ENCODE measurements at regions not wholly inside any gene's neighbourhood (a gene's known extent, or its start where the extent isn't known, plus 50 kb on each side); places are given as distances from the start of the nearest gene placed in this dataset.

DNA sequence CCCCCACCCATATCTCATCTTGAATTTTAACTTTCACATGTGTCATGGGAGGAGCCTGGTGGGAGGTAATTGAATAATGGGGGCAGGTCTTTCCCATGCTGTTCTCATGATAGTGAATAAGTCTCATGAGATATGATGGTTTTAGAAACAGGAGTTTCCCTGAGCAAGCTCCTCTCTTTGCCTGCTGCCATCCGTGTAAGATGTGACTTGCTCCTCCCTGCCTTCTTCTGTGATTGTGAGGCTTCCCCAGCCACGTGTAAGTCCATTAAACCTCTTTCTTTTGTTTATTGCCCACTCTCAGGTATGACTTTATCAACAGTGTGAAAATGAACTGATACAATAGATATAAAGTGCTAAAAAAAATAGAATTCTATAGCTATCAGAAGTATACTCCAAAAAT is 168.8 kb downstream of the CXCL12 start:
- Histone ChIP-seq H3K36me3 (ENCODE audit: control insufficient read depth, insufficient read depth, low read length) (no peaks in the 10 kb centered on the region), H3K27ac (ENCODE audit: low read depth, low read length) (no peak overlapping the region), H3K4me3 (ENCODE audit: low read length) (no peak overlapping the region), H3K9ac (ENCODE audit: low read length) (no peak overlapping the region), H3K4me1 (ENCODE audit: control insufficient read depth, insufficient read depth, low read length) (no peaks in the 10 kb centered on the region), H3K27me3 (ENCODE audit: control insufficient read depth, insufficient read depth, low read length) (no peaks in the 10 kb centered on the region)

DNA sequence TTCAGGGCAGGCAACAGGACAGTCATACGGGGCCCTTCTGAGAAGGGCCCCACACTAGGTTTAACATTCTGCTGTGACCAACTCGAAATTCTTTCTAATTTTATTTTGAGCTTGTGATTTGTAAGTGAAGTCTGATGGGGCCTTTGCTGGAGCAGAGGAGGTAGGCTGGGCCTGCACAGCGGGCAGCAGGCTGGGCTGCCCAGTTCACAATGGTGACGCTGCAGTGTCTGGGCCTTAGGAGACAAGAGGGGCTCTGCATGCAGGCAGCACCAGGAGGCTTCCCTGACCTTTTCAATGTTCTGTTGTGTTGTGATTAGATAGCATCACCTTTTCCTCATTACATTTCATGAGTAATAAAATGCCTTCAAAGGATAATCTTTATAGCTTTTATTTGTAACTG is 175.1 kb downstream of the CXCL12 start:
- Histone ChIP-seq H3K27ac (ENCODE audit: low read depth, low read length) (no peak overlapping the region), H3K4me3 (ENCODE audit: low read length) (no peak overlapping the region), H3K9ac (ENCODE audit: low read length) (no peak overlapping the region), H3K4me1 (ENCODE audit: control insufficient read depth, insufficient read depth, low read length) (no peaks in the 10 kb centered on the region), H3K36me3 (ENCODE audit: control insufficient read depth, insufficient read depth, low read length) (no peaks in the 10 kb centered on the region), H3K27me3 (ENCODE audit: control insufficient read depth, insufficient read depth, low read length) (no peaks in the 10 kb centered on the region)

DNA sequence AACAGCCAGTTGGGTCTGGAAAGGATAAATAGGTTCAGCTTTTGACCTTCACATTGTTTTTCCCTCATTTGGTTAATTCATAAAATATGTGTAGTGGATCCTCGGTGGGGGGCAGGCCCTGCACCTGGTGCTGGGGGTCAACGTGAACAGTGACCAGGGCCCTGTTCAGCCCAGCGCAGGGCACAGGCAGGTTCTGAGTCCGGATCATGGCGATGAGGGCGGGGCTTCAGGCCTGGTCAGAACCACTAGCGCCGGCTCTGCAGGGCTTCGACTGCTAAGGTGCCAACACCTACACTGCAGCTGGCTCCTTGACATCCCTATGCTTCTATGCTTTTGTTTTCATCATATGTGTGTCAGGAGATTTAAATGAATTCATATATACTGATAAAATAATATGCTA is 177.7 kb downstream of the CXCL12 start:
- no peaks in the 10 kb centered on the region for H3K27me3 ChIP-seq (ENCODE audit: control insufficient read depth, insufficient read depth, low read length)
- no peak overlapping the region for H3K9ac ChIP-seq (ENCODE audit: low read length)
- no peak overlapping the region for H3K27ac ChIP-seq (ENCODE audit: low read depth, low read length)
- no peaks in the 10 kb centered on the region for H3K36me3 ChIP-seq (ENCODE audit: control insufficient read depth, insufficient read depth, low read length)
- H3K4me1 ChIP-seq (ENCODE audit: control insufficient read depth, insufficient read depth, low read length), result no peaks in the 10 kb centered on the region
- H3K4me3 ChIP-seq (ENCODE audit: low read length), result no peak overlapping the region

DNA sequence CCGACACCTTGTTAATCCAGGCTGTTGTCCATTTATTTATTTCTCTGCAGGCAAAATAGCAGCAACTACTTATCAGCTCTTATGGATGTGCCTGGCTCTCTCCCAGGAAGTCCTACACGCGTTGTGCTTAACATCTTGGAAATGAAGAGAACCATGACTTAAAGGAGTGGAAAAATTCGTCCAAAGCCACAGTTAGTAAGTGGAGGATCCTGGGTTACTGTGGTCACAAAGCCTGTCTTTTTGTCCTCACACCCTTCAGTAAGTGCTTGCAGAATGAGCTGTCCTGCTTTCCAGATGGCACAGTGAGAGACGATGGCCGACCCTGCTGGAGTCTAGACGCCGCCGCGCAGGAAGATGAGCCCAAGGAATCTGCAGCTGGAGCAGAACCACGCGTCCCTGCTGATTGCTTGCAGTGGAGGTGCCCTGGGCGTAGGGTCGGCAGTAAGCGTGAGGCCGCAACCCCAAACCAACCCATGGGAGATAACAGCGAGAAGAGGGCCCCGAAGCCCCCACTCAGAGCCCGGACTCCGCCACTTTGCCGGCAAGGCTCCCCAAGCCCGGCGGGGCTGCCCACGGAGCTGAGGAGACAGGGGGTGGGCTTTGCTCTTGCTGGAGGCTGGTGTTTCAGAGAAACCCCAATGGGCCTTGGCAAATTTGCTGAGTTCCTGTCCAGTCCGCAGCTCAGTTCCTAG is 178.6 kb downstream of the CXCL12 start:
- Histone ChIP-seq H3K27ac (ENCODE audit: low read depth, low read length) (no peak overlapping the region), H3K9ac (ENCODE audit: low read length) (no peak overlapping the region), H3K4me1 (ENCODE audit: control insufficient read depth, insufficient read depth, low read length) (no peaks in the 10 kb centered on the region), H3K4me3 (ENCODE audit: low read length) (no peak overlapping the region), H3K27me3 (ENCODE audit: control insufficient read depth, insufficient read depth, low read length) (no peaks in the 10 kb centered on the region), H3K36me3 (ENCODE audit: control insufficient read depth, insufficient read depth, low read length) (no peaks in the 10 kb centered on the region)

DNA sequence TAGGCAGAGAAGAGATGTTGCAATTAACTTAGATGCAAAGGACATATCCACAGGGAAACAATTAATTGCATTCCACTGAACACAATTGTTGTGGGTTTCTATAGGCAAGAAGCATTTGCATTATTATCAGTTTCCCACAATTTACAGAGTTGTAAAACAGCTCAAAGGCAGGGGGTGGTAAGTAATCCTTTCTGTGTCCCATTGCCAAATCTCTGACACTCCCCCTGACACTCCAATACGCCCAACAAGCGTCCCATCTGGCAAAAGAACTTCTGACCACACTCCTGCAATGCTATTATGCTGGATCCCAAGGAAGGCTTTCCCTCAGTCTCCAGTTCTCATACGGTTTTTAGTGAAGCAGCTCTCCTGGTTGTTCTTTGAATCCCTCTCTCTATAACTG is 179.8 kb downstream of the CXCL12 start:
- Histone ChIP-seq H3K36me3 (ENCODE audit: control insufficient read depth, insufficient read depth, low read length) (no peaks in the 10 kb centered on the region), H3K9ac (ENCODE audit: low read length) (no peak overlapping the region), H3K4me1 (ENCODE audit: control insufficient read depth, insufficient read depth, low read length) (no peaks in the 10 kb centered on the region), H3K27ac (ENCODE audit: low read depth, low read length) (no peak overlapping the region), H3K4me3 (ENCODE audit: low read length) (no peak overlapping the region), H3K27me3 (ENCODE audit: control insufficient read depth, insufficient read depth, low read length) (no peaks in the 10 kb centered on the region)

DNA sequence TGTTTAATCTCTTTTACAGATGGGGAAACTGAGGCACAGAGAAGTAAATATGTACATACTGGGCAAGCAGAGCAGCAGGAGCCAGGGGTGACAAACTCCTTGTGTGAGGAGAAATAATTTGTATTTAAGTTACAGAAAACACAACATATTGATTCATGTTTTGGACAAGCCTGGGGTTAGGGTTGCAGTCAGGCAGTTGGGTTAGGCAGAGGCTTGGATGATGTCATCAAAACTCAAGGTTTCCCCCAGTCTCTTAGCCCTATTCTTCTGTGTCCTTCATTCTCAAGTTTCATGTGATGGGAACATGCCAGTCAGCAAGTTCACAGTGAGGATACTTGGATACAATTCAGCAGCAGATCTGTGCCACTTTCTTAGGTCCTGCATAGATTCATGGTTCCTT is 181.4 kb downstream of the CXCL12 start:
- Histone ChIP-seq H3K27ac (ENCODE audit: low read depth, low read length) (no peak overlapping the region), H3K36me3 (ENCODE audit: control insufficient read depth, insufficient read depth, low read length) (no peaks in the 10 kb centered on the region), H3K9ac (ENCODE audit: low read length) (no peak overlapping the region), H3K4me1 (ENCODE audit: control insufficient read depth, insufficient read depth, low read length) (no peaks in the 10 kb centered on the region), H3K4me3 (ENCODE audit: low read length) (no peak overlapping the region), H3K27me3 (ENCODE audit: control insufficient read depth, insufficient read depth, low read length) (no peaks in the 10 kb centered on the region)

DNA sequence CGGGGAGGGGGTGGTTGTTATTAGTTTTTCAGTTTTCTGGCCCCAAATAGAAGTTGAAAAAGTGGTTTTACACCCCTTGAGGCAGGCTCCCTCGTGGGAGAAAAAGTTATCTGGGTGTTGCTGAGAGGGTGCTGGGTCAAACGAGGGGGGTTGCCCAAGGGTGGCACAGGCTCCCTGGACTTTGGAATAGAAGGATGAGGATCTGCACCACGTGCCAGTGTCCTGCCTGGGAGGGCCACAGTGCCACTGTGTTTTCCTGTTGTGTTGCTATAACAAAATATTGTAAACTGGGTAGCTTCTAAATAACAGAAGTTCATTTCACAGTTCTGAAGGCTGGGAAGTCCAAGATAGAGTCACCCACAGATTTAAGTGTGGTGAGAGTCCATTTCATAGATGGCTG is 181.9 kb downstream of the CXCL12 start:
- Histone ChIP-seq H3K4me1 (ENCODE audit: control insufficient read depth, insufficient read depth, low read length) (no peaks in the 10 kb centered on the region), H3K27ac (ENCODE audit: low read depth, low read length) (no peak overlapping the region), H3K9ac (ENCODE audit: low read length) (no peak overlapping the region), H3K4me3 (ENCODE audit: low read length) (no peak overlapping the region), H3K36me3 (ENCODE audit: control insufficient read depth, insufficient read depth, low read length) (no peaks in the 10 kb centered on the region), H3K27me3 (ENCODE audit: control insufficient read depth, insufficient read depth, low read length) (no peaks in the 10 kb centered on the region)

DNA sequence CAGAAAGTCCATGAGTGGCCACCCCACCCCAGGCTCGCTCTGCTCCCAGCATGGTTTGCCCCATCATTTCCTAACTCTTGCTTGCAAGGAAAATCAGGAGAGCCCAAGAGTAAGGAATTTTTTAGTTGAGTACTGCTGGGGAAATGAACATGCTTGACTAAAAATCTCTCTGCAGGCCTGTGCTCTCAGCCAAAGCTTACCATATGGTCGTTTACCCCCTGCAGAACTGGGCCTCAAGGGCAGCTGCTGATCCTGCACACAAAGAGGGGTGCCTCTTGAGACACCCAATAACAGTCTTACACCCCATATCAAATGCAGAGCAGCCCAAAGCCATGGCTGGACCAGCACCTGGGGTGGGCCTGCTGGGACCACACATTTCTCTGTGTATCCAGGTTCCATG is 183.2 kb downstream of the CXCL12 start:
- Histone ChIP-seq H3K36me3 (ENCODE audit: control insufficient read depth, insufficient read depth, low read length) (no peaks in the 10 kb centered on the region), H3K27ac (ENCODE audit: low read depth, low read length) (no peak overlapping the region), H3K9ac (ENCODE audit: low read length) (no peak overlapping the region), H3K27me3 (ENCODE audit: control insufficient read depth, insufficient read depth, low read length) (no peaks in the 10 kb centered on the region), H3K4me1 (ENCODE audit: control insufficient read depth, insufficient read depth, low read length) (no peaks in the 10 kb centered on the region), H3K4me3 (ENCODE audit: low read length) (no peak overlapping the region)

DNA sequence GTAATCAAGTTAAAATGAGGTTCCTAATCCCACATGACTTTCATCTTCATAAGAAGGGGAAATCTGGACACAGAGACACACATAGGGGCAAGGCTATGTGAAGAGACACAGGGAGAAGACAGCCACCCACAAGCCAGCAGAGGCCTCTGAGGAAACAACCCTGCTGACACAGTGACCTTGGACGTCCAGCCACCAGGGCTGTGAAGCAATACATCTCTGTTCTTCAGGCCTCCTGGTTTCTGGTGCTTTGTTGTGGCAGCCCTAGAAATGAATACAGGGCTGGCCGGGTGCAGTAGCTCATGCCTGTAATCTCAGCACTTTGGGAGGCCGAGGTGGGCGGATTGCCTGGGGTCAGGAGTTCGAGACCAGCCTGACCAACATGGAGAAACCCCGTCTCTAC is 183.9 kb downstream of the CXCL12 start:
- H3K36me3 ChIP-seq (ENCODE audit: control insufficient read depth, insufficient read depth, low read length), result no peaks in the 10 kb centered on the region
- H3K27me3 ChIP-seq (ENCODE audit: control insufficient read depth, insufficient read depth, low read length), result no peaks in the 10 kb centered on the region
- H3K9ac ChIP-seq (ENCODE audit: low read length), result no peak overlapping the region
- H3K4me3 ChIP-seq (ENCODE audit: low read length), result no peak overlapping the region
- H3K27ac ChIP-seq (ENCODE audit: low read depth, low read length), result no peak overlapping the region
- peaks cover under 1% of the 10 kb centered on the region for H3K4me1 ChIP-seq (ENCODE audit: control insufficient read depth, insufficient read depth, low read length)

DNA sequence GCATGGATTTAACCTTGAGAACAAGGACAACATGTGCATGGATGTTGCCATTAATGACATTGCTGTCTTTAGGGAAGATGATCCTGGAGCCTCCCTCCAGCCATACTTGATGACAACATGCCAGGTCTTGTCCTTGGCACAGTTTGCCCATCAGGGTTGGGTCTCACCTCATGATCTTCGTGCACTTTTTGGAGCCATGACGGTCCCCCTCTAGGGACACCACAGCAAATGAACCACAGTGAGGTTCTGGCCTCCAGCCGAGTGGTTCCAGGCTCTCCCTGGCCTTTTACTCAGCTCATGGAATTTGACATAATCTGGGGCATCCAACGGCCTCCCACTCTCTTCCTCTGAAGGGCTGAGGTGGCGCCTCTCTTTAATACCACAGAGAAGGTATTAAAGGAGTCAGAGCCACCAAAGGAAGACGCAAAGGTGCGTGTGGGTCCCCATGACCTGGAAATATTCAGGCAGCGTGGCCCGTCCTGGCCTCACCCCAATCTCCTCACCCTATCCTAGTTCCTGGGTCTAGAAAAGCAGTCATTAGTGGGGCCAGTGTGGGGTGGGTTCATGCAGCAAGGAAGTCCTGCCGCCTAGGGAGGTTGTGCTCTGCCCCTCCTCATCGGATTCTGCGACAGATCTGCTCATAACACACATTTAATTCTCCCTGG is 184.8 kb downstream of the CXCL12 start:
- no peak overlapping the region for H3K27ac ChIP-seq (ENCODE audit: low read depth, low read length)
- no peak overlapping the region for H3K9ac ChIP-seq (ENCODE audit: low read length)
- no peak overlapping the region for H3K4me3 ChIP-seq (ENCODE audit: low read length)
- H3K36me3 ChIP-seq (ENCODE audit: control insufficient read depth, insufficient read depth, low read length), result no peaks in the 10 kb centered on the region
- H3K4me1 ChIP-seq (ENCODE audit: control insufficient read depth, insufficient read depth, low read length), result peaks cover 7% of the 10 kb centered on the region
- H3K27me3 ChIP-seq (ENCODE audit: control insufficient read depth, insufficient read depth, low read length), result no peaks in the 10 kb centered on the region

DNA sequence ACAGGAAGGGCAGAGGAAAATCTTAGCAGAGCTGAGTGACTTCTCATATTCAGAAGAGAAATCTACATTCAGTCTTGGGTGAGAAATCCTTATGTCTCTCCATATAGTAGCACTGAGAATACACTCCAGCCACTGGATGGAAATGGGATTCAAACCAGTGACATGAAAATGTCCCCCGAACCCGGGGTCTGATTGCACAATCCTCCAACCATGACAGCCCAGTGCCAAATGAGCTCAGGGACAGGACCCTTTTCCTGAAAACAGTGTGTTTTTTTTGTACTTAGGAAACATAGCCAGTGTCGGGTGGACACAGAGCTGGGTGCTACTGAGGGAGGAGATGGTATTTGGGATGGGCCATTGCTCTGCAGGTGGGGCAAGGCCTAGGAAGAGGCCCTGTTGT is 185.6 kb downstream of the CXCL12 start:
- Histone ChIP-seq H3K27me3 (ENCODE audit: control insufficient read depth, insufficient read depth, low read length) (no peaks in the 10 kb centered on the region), H3K4me3 (ENCODE audit: low read length) (no peak overlapping the region), H3K4me1 (ENCODE audit: control insufficient read depth, insufficient read depth, low read length) (peaks cover 9% of the 10 kb centered on the region), H3K27ac (ENCODE audit: low read depth, low read length) (no peak overlapping the region), H3K9ac (ENCODE audit: low read length) (no peak overlapping the region), H3K36me3 (ENCODE audit: control insufficient read depth, insufficient read depth, low read length) (no peaks in the 10 kb centered on the region)

DNA sequence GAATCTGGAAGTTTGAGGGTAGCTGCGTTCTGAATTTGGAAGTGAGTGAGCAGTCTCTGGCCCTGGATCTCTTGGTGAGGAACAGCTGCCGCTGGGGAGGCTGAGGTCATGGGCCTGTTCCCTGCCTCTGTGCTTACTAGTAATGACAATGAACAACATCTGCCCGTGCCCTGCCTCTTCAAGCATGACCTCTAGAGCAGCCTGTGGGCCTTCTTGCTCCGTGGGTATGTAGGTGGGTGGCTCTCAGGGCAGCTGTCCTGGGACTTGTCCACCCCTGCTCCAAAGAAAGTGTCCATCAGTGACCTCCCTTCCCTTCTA is 186.2 kb downstream of the CXCL12 start:
- Histone ChIP-seq H3K4me3 (ENCODE audit: low read length) (no peak overlapping the region), H3K9ac (ENCODE audit: low read length) (no peak overlapping the region), H3K4me1 (ENCODE audit: control insufficient read depth, insufficient read depth, low read length) (peaks cover 9% of the 10 kb centered on the region), H3K36me3 (ENCODE audit: control insufficient read depth, insufficient read depth, low read length) (no peaks in the 10 kb centered on the region), H3K27me3 (ENCODE audit: control insufficient read depth, insufficient read depth, low read length) (no peaks in the 10 kb centered on the region), H3K27ac (ENCODE audit: low read depth, low read length) (no peak overlapping the region)

DNA sequence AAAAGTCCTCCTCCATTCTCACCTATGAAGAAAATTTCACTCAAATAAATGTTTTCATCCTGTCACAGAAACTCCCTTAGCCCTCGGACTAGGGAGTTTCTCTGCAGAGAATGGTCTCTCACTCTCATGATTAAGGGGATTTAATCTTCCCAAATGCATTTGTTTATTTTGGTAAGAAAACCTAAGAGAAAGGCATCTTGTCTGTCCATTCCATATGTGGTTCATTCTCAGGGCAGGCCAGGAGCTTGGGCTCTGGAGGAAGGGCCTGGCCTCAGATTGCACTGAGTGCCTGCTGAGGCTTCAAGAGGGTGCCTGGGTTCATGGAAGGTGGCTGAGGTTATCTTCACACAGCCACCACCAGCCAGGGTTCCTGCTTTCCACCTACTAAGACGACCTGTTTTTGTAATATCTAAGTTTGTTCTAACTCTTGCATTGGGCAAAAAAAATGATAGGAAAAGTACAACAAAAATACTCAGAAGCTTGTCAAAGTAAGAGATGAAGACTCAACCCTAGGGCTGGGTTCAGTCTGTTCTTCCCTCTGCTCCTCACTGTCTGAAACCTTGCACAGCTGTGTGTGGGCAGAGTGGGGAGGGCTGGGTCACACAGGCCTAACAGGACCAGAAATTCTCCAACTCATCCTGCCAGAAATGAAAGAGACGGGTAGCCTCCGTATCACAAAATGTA is 186.7 kb downstream of the CXCL12 start:
- no peak overlapping the region for H3K4me3 ChIP-seq (ENCODE audit: low read length)
- H3K4me1 ChIP-seq (ENCODE audit: control insufficient read depth, insufficient read depth, low read length), result peaks cover 9% of the 10 kb centered on the region
- no peak overlapping the region for H3K9ac ChIP-seq (ENCODE audit: low read length)
- H3K36me3 ChIP-seq (ENCODE audit: control insufficient read depth, insufficient read depth, low read length), result no peaks in the 10 kb centered on the region
- H3K27ac ChIP-seq (ENCODE audit: low read depth, low read length), result no peak overlapping the region
- H3K27me3 ChIP-seq (ENCODE audit: control insufficient read depth, insufficient read depth, low read length), result no peaks in the 10 kb centered on the region
